Gastrocnemius medialis (tissue), 4 donors: ENCODE measurements at regions not wholly inside any gene's neighbourhood (a gene's known extent, or its start where the extent isn't known, plus 50 kb on each side); places are given as distances from the start of the nearest gene placed in this dataset.

Experiments used
- CTCF ChIP-seq, 5 experiments: fragments of 450-650 bp in 3 of 5; fragments of 200-600 bp in 2 of 5; sonication (generic) in 2 of 5; IDR thresholded peaks in 4 of 5; conservative IDR thresholded peaks in 1 of 5; 1 replicate in 4 of 5; 2 replicates in 1 of 5; pipeline ENCODE4 v1.5.1; 2016 to 2019; ENCODE audit warnings: antibody characterized with exemption in 5 of 5, mild to moderate bottlenecking in 3 of 5, moderate library complexity in 3 of 5
- POLR2A ChIP-seq, 2 donors: fragments of 450-650 bp; IDR thresholded peaks; one replicate each; pipeline ENCODE4 v1.6.1; 2017; ENCODE audit warnings: antibody characterized with exemption in 2 of 2, mild to moderate bottlenecking in 2 of 2, moderate library complexity in 2 of 2

- TF ChIP-seq CTCF (IDR thresholded peaks at IDR 0.05 in 4 of 5, conservative IDR thresholded peaks at IDR 0.05 in 1 of 5) (no peak), POLR2A (IDR thresholded peaks at IDR 0.05) (no peak)
Observed at GRCh38 chr16:80449392-80449791, 91.4 kb upstream of the DYNLRB2 start.
